GM19023 (cell line): ENCODE measurements at regions not wholly inside any gene's neighbourhood (a gene's known extent, or its start where the extent isn't known, plus 50 kb on each side); places are given as distances from the start of the nearest gene placed in this dataset.

Experiments used
- ATAC-seq: cut with Tn5 transposase; IDR thresholded peaks from one replicate; pipeline ENCODE4 v1.9.1; 2021; ENCODE audit warnings: mild to moderate bottlenecking, moderate library complexity; ENCODE audit not compliant: unreplicated experiment

DNA sequence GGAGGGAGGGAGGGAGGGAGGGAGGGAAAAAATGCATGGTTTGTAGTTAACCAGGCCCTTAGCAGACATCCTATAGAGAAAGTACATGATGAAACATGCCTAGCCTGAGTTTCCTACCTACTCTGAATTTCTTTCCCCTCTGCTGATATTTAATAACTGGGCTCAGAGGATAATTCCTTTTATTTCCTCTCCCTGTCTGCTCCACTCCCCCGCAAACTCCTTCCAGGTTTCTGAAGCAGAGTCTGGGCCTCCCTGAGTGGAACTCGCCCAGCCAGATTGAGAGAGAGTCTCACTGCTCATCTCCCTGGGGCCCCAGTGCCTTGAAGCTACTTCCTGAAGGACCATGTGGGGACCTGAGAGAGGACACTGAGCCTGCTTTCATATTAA, 111.9 kb upstream of the SLC44A3 start:
- no peak for ATAC-seq

DNA sequence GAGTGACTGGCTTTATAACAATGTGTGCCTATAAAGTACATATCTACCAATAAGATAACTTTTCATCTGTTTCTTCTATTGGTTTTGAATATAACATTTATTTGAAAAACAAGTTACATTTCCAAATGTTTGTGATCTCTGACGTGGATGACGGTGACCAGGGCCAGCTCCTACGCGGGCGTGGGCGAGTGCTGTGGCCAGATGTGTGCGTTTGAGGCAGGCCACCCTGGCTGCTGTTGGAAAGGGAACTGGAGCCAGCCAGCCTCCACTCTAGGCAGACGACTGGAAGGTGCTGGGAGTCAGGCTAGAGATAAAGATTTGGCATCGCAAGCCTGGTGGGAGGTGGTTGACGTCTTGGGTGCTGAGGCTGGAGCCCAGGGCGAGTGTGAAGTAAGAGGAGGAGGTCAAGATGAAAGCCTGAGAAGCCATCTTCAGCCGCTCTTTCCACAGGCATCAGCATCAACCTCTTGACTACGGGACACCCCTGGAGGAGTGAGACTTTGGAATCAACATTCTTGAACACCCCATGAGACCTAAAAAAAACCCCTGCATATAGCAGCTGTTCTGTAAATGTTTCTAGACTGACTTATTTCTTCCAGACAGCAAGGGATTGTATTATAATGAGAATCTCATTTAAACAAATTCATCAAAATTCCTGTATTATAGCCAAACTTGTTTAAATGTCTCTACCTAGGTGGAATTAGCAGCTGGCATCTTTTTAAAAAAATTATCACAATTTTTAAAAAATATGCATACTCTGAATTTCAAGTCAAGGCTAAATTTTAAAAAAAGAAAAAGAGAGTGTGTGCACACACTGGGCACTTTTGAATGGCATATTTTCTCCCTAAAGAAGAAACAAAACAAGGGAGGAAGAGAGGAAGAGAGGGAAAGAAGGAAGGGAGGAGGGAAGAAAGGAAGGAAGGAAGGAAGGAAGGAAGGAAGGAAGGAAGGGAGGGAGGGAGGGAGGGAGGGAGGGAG, 112.5 kb upstream of the SLC44A3 start:
- no peak for ATAC-seq

DNA sequence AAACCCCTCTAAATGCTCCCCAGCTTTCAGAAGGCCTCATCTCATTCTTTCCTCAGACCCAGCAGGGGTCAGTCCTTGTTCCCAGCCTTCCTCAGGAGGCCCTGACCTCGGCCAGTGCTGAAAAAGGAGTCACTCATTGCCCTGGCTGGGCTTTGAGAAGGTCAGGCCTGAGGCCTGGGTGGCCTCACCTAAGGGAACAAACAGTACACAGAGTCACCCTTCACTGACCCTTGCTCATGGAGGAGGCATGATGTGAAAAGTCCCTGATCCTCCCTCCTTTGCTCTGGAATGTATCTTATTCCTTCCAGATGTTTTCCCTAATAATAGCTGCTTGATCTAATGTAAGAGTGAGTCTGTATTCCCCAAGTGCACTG, 117.7 kb upstream of the SLC44A3 start:
- no peak for ATAC-seq

DNA sequence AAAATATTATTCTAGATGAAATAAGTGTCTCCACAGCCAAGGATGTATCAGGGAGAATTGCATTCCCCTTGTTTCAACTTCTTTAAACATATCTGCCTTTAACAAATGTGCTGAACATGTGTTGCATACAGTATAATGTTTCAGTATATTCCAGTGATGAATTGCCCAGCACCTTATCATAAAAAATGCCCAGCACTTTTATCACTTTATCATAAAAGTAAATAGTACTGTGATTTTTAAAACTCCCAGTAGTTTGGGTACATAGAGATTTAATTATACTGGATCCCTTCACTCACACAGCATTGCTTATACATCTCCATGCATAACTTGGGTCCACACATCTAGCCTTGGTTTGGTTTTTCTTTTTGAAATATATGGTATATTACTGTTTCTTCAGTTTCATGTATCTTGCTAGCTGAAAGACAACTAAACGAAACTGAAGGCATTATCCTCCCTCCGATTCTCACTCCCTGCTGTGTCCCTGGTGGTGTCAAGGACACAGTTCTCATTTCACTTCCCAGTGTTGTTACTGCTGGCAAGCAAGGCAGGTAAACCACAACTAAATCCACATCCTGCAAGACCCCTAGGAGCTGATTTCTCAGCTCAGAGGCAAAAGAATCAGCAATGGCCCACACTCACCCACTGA, 118.2 kb upstream of the SLC44A3 start:
- ATAC-seq: no peak

DNA sequence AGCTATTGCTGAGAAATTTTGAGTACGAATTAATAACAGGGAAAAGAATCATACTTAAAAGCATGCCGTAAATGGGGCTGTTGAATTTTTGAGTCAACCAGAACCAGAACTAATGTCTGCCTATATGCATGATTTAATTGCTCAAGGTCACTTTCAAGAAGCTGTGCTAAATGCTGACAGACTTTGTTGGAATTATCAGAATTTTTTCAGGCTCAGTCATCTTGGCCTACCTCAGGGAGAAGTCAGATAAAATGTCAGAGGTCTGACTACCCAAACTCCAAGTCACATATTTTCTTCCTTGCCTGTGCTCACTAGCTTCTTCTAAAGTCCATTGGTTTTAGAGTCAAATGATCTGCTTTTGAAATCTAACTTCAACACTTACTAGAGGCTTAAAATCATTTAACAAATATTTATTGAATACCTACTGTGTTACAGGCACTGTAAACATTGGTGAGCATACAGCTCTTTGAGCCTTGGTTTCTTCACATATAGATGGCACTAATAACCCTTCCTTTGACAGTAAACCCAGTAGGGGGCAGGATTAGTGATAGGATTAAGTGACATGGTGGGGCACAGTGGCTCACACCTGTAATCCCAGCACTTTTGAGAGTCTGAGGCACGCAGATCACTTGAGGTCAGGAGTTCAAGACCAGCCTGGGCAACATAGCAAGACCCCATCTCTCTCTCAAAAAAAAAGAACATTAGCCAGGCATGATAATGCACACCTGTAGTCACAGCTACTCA, 121.2 kb upstream of the SLC44A3 start:
- ATAC-seq: no peak

DNA sequence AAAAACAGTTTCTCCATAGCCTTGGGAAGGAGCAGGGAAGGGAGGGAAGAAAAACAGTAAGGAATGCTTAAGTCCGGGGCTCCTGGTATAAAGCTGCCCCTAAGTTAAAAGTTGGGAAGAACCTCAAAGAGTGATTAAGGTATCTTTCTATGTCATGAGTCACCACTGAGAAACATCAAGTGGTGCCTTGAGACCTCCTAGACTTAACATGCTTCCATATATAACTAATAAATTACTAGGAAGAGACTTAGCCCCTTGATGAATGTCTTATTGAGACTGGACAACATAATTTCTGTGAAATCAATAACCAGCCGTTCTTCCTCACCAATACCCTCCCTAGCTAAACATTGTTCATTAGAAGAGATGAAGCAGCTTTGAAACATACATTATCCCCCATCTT, 121.8 kb upstream of the SLC44A3 start:
- ATAC-seq: no peak

DNA sequence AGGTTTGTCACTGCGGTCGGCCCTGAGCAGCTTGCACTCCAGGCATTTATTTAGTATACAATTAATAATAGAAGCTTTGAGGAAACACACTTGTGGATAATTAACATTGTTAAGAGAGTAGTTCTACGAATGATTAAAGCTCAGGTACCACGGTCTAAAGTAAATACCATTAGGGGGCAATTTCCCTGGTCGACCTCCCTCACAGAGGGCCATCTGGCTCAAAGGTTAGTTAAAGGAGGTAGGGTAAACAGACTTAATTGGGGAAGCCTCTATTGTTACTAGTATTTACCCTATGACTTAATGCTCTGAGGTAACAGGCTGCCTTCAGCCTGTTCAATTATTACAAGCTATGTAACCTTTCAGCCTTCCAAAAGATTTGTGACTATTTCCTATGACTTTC, 122.3 kb upstream of the SLC44A3 start:
- no peak for ATAC-seq

DNA sequence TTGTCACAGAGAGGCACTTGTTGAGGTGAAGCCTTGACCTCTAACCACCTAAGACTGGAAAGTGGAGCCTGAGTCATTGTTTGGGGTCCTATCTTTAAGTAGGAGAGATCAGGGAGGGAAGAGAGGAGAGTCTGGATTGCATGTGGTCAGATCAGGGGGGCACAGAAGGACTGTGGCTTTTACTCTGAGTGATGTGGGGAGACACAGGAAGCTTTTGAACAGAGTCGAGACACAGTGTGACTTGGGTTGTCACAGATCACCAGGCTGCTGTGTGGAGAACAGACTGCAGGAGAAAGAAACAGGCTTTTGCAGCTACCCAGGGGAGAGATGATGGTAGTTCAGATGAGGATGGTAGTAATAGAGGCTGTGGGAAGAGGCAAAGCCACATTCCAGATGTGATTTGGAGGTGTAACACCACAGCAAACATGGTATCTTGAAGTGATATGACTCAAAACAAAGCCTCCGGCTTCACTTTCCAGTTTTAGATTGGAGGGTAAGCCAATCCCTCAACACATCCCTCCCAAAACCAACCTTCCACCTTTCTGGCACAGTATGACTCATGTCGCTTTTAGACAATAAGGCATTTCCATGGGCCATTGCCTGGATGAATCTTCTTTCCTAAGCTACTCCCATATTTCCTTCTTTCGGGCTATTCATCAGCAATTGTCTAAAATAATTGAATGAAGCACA, 125.8 kb upstream of the SLC44A3 start:
- no peak for ATAC-seq

DNA sequence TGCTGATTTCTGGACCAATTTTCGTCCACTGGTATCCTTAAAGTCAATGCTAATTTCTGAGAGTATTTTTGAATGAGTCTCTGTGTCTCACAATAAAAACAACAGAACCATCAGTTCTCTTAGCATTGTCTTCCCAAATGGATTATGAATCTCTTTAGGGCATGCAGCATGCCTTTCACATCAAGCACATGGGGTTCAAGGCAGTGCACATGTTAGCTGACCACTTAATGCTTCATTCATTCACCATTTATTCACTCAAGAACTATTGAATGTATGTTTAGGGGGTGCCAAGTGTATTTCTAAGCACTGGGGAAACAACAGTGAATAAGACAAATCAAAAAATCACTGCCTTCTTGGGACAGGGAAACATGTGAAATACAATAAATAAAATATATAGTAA, 126.7 kb upstream of the SLC44A3 start:
- ATAC-seq: no peak

DNA sequence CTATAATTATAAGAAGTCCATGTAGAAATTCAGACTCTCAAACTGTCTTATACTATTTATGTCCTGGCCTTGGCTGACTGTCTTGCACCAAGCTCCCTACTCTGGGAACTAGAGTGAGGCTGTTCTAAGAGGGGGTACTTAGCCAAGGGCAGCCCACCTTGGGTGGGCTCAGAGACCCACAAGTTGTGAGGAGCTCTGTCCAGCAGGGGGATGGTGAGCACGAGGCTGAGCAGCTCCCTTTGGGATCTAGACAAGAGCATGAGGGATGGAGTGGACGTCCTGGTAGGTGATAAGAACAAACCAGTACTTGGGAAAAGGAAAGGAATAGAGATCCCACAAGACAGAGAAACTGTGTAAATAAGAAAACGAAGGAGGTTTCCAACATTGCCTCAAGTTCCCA, 127.1 kb upstream of the SLC44A3 start:
- no peak for ATAC-seq

DNA sequence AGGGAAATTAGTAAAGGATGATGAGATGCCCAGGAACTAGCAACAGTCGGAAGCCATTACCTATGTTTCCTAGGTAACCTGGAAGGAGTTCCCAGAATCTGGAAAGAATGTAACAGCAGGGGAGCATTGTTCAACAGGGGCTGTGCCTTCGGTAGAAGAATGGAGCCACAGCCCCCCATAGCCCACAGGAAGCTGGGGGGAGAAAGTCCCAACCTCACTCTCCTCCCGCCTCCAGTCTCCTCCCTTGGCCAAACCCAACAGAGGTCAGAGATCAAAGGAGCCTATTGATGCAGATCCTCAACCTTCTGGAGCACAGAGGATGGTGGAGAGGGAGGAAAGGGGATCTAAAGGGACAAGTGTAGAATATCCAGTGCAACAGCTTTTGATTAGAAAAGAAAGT, 131.5 kb upstream of the SLC44A3 start:
- ATAC-seq: no peak

DNA sequence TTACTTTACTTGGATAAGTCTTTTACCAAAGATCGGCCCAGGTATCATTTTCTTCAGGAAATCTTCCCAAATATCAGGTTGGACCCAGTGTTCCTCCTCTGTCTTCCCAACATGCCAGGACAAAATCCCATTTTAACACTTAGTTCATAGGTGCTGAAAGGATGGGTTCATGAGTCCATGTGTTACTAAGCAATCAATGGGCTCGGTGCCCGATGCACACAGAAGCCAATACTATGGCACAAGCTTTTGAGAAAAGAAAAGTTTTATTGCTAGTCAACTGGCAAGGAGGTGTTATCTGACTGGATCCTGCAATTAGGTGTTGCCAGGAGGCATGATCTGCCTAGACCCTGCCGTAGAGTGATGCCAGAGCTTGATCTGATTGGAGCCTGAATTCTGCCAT, 133.3 kb upstream of the SLC44A3 start:
- ATAC-seq: no peak

DNA sequence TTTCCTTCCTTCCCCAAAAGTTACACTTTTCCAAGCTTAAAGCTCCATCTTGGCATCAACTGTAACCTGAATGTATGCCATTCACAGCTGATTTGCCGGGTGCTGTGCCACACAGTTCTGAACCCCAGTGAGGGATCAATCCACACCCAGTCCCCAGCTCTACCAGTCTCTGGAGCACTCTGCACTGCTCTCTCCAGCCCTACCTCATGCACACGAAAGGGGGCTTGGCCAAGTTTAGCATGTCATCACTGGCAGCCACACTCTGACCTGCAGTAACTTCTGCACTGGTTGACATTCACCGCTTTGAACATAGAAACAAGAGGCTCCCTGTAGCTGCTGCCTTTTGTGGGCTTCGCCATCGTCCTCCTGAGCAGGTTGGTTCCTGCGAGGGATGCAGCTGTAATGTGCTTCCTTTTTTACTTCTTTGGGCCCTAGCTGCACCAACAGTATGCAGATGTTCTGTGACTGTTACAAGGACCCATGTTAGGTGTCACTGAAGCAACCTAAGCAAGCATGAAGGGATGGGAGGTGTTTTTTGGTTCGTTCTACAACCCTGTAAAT, 135.4 kb upstream of the SLC44A3 start:
- ATAC-seq: no peak

DNA sequence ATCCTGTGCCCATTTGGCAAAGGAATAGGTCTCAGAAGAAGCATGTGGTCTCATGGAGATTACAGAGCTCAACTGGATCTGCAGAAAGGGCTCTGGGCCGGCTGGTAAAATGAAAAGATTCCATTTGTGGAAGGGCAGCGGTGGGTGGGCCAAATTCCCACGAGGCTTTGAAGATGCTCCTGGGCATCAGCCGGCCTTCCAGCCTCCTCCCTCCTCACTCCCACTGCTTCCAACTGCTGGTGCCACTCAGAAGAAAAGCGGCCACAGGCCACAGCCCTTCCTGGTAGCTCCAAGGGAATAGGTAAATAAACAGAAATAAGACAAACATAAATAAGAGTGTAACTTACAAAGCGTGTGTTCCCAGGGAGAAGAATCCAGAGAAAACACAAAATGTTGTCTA, 136.3 kb upstream of the SLC44A3 start:
- no peak for ATAC-seq

DNA sequence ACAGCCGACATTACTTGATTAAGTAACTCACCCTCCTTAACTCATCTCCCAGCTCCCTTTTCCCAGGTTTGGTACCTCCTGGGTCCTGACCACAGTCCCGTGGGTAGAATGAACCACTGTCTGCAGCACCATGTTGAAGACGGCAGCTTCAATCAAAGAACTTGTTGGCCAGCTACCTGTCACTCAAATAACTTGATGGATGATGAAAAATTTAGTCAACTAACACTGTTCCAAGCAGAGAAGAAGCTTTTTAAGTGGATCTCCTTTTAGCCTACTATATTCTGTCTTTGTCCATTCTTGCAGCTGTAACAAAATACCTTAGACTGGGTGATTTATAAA, 138.4 kb upstream of the F3 start:
- ATAC-seq: no peak

DNA sequence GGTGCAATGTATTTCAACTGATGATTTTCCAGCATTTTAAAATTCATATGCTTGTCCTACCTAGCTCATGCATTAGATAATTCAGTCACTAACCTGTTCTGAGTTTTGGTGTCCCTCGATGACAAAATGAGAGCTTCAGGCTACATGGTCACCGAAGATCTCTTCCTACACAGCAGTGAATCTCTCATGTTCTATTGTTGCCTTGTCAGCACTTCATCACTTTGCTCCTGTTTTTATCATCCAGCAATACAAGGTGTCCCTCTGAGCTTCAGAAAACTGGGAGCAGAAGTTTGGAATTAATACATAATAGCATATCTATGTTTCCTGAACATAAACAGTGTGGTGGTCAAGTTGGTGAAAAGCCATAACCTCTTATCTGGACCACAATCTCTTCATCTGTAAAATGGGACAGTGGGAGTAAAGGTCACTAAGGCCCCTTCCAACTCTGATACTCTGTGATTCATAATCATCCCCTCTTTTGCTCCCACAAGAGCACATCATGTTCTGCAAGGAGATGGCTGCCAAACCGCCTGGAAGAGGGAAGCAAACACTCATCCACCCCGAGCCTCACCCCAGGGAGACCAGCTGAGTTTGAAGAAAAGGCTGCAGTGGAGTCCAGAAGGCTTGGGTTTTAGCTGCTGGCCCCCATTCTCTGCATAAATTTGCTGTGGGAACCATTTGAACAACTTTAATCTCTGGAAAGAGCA, 137.9 kb upstream of the F3 start:
- no peak for ATAC-seq

DNA sequence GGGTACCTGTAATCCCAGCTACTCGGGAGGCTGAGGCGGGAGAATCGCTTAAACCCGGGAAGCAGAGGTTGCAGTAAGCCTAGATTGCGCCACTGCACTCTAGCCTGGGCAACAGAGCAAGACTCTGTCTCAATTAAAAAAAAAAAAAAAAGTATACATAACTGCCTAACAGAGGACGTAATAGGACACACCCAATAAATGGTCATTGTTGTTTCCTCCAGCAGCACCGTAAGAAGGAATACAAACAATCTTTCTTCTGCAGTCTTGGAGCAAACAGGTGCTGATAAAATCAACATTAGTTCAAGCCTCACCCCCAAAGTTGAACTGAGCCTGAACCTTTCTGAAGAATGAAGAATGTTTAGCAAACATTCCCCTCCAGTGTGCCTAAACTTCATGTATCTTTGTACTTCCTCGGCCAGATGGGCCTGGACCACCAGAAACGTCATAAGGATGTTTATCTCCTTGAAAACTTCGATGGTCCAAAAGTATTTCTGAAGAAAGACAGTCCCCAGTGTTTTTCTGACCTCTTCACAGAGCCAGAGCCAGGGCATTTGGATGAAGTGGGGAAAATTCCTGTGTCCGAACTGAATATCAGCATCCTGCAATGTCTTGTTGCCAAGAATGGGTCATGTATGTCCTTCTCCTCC, 136.8 kb upstream of the F3 start:
- ATAC-seq: no peak

DNA sequence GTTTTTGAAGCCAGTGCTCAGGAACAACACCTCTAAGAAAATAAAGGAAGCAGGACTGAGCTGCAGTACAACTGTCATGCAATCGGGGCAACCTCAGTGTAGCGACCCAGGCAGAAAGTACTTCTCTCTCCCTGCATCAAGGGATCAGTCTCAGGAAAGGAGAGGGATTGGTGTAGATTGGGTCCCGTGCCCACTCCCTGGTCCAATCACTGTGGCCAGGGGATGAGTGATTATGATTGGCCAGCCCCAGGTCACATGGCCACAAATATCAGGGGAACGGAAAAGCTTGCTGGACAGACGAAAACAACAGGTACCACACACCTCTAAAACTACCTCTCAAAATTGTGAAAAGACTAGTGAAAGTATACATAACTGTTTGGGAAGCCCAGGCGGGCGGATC, 136.2 kb upstream of the F3 start:
- no peak for ATAC-seq

DNA sequence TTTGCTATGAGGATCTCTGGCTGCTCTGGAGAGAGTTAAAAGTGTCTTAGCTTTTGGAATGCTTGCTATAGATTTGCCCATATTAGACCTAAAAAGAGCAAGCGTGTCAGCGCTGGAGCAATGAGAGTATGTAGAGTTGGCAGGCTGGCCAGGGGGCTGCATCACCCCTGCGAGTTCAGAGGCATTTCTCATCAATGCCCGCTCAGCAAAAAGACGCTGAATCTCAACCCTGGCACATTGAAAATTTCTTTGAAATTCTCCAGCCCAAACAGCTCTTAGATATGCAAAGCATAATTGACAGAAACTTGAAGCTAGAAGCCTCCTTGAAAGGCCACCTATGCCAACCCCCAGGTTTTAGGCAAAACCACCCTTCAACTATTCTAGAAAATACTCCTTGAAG, 135.5 kb upstream of the F3 start:
- no peak for ATAC-seq

DNA sequence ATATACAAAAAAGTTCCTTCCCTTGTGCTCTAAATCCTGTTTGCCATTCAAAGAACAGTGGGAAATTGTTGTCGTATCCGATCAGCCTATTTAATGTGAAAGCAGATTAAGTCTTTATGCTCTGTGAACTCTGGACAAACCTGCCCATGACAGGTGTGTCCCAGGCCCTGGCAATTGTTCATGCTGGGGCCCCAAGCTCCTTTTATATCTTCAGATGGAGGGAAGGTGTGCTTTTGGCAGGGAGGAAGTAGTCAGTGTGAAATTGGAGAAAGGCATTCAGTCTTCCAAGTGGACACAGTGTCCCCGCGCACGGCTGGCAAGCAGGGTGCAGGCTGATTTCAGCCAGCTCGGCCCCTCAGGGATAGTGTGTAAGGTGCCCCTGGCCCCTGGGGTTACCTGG, 135.1 kb upstream of the F3 start:
- no peak for ATAC-seq
